BE2C (cell line): ENCODE measurements at regions not wholly inside any gene's neighbourhood (a gene's known extent, or its start where the extent isn't known, plus 50 kb on each side); places are given as distances from the start of the nearest gene placed in this dataset.

ENCODE experiments used
- DNase-seq: peaks from one replicate; pipeline ENCODE4 v3.0.0-alpha.2; 2020
- H3K27me3 ChIP-seq: fragments of 250-450 bp; sonication (Bioruptor Pico); 2 replicates; pipeline ENCODE4 v1.5.1; 2020; ENCODE audit warnings: mild to moderate bottlenecking
- H3K36me3 ChIP-seq: fragments of 250-450 bp; sonication (Bioruptor Pico); 2 replicates; pipeline ENCODE4 v1.5.1; 2020; ENCODE audit warnings: mild to moderate bottlenecking
- H3K4me1 ChIP-seq: fragments of 250-450 bp; sonication (Bioruptor Pico); 2 replicates; pipeline ENCODE4 v1.5.1; 2020
- H3K4me3 ChIP-seq: 2 replicates; pipeline ENCODE4 v1.5.1; 2011; ENCODE audit warnings: low read depth, low read length
- H3K9me3 ChIP-seq: fragments of 250-450 bp; sonication (Bioruptor Pico); 2 replicates; pipeline ENCODE4 v1.5.1; 2020
- CTCF ChIP-seq: IDR thresholded peaks from 2 replicates; pipeline ENCODE4 v1.5.1; 2012; ENCODE audit warnings: mild to moderate bottlenecking, low read depth, low read length

- H3K27me3 ChIP-seq: peaks cover 39% of the 10 kb centered on the region
- no peak for TF ChIP-seq CTCF
- no peak overlapping the region for H3K4me3 ChIP-seq
- H3K4me1 ChIP-seq: no peaks in the 10 kb centered on the region
- no peaks in the 10 kb centered on the region for H3K9me3 ChIP-seq
- DNase-seq: no peak
- H3K36me3 ChIP-seq: no peaks in the 10 kb centered on the region
These were observed 89.8 kb upstream of the ARHGEF7 start for GRCh38 chr13:111025310-111025709.

DNA sequence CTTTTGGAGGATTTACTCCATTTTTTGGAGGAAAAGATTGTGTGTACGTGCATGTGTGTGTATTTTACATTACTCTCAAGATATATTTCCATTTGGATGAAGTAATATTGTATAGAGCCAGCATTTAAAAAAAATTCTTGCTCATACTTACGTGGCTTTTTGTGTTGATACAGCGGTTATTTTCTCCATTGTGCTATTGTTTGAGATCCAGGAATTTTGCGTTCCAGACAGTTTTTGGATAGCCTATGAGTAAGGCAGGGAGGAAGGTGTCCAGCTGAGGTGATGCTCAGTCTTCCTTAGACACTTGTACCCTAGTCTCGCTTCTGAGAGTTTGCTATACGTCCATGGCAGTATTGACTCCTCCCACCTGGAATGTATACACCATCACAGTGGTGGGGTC lies 92.2 kb upstream of the ARHGEF7 start:
- no peak for DNase-seq
- Histone ChIP-seq H3K4me3 (no peak overlapping the region), H3K9me3 (no peaks in the 10 kb centered on the region), H3K4me1 (no peaks in the 10 kb centered on the region), H3K36me3 (no peaks in the 10 kb centered on the region), H3K27me3 (peaks cover 14% of the 10 kb centered on the region)
- TF ChIP-seq CTCF: no peak

GRCh38 chr13:111022241-111022640 lies 92.9 kb upstream of the ARHGEF7 start:
- Histone ChIP-seq H3K4me3 (no peak overlapping the region), H3K9me3 (no peaks in the 10 kb centered on the region), H3K4me1 (no peaks in the 10 kb centered on the region), H3K27me3 (peaks cover 9% of the 10 kb centered on the region), H3K36me3 (no peaks in the 10 kb centered on the region)
- no peak for TF ChIP-seq CTCF
- DNase-seq: no peak

DNA sequence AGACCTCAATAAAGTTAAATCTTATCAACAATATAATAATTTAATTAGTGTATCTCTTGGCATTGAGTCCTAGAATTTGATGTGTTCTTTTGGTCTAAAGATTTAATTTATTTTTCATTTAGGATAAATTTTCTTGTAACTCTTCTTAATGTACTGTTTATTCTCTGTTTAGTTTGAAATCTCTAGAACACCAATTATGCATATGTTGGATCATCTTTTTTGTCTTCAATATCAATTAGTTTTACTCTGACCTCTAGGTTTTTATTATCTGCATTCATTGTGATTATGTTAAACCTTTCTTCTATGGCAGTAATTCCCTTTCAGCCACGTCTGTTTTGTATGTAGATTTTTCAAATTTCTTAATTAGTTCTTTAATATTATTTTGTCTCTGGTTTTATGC lies 93.8 kb upstream of the ARHGEF7 start:
- H3K36me3 ChIP-seq: no peaks in the 10 kb centered on the region
- no peak overlapping the region for H3K4me3 ChIP-seq
- no peaks in the 10 kb centered on the region for H3K4me1 ChIP-seq
- no peaks in the 10 kb centered on the region for H3K9me3 ChIP-seq
- DNase-seq: no peak
- TF ChIP-seq CTCF: no peak
- H3K27me3 ChIP-seq: peaks cover 8% of the 10 kb centered on the region

DNA sequence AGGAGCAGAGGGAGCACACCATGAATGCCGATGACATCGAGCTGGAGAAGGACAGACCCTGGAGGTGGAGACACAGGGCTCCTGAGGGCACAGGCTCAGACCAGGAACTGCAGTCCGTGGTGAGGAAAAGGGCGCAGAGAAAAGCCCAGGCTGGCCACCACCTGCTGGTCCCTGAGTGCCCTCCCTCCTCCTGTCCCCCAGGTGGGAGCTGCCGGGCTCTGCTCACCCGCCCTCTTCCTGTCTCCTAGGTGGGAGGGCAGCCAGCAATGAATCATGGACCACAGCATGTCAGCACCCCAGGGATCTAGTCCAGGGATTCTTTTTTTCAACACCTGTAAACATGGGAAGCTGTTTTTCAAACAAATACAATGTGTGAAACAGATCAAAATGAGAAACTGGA lies 94.6 kb upstream of the ARHGEF7 start:
- Histone ChIP-seq H3K27me3 (peaks cover 8% of the 10 kb centered on the region), H3K4me3 (no peak overlapping the region), H3K36me3 (no peaks in the 10 kb centered on the region), H3K4me1 (no peaks in the 10 kb centered on the region), H3K9me3 (no peaks in the 10 kb centered on the region)
- DNase-seq: no peak
- TF ChIP-seq CTCF: no peak

DNA sequence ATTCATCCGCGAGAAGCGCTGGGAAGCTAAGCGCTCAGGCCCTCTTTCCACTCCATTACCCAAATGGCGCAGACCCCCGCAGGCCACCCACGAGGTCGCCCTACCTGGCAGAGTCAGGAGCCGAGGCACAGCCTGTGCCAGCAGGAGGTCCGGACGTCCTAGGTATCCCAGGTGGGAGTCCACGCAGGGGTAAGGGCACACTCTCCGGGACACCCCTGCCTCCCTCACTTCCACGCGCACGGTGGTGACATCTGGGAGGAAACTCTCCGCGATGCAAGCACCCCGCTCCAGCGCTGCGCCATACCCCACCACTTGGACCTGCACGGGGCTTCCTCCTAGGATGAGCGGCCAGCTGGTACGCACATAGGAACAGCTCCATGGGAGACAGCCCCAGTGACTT lies 95.1 kb upstream of the ARHGEF7 start:
- H3K27me3 ChIP-seq: peaks cover 8% of the 10 kb centered on the region
- H3K9me3 ChIP-seq: no peaks in the 10 kb centered on the region
- no peaks in the 10 kb centered on the region for H3K4me1 ChIP-seq
- no peak for TF ChIP-seq CTCF
- H3K36me3 ChIP-seq: no peaks in the 10 kb centered on the region
- DNase-seq: no peak
- H3K4me3 ChIP-seq: no peak overlapping the region
